ENCODE measurements at regions not wholly inside any gene's neighbourhood (a gene's known extent, or its start where the extent isn't known, plus 50 kb on each side); places are given as distances from the start of the nearest gene placed in this dataset.

DNA sequence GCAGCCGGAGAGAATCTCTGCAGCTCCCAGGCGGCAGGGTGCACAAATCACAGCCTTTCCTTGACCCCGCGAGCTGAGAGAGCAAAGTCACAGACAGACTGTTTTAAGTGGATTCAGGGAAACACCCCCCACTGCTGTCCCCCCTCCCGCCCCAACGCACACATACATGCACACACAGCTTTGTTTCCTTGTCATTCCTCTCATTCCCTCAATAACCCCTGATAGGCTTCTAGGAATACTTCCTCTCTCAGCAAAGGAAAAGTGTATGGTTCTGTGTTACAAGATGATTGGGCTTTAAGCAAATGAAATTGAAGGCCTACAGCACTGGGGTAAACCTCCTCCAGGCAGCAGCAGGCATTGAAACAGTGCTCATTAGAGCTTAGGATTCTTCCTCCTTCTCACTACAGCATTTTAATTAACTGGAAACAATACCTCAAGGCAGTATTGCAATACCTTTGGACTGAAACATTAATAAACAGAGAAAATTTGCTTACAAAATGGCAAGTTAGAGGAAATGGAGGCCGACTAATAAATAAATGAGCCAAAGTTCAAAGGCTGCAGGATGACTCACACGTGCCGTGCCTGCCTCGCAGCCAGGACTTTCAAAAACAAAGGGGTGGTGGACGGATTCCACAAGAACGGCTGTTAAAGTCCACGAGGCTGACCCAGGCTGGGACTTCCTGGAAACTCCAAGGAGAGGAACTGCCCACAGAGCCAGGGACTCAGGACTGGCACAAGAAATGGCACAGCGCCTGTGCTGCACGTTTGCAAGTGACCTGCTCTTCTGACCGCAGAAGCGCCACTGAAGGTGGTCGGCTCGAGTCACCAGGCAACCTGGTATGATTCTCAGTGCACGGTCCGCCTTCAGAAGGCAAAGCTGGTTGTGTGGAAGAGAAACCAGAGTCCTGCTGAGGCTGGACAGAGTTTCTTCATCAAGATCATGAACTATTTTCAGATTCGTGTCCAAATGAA lies 236.2 kb downstream of the SYK start:
- intact Hi-C loops (cut with micrococcal nuclease) = loop anchor here (1.0 to 2.0 kb wide), 2 partner anchors 123 to 389 kb away; no protein-coding TSS in a partner anchor
- H4K20me1 ChIP-seq (ENCODE audit: low read length) = no peaks in the 10 kb centered on the region
- POLR2A ChIA-PET (ENCODE audit: unreplicated experiment) = interaction anchor here (0.6 kb wide), 1 partner anchor 93 kb away, joined by 3 read pairs; no protein-coding TSS in a partner anchor
- no TSS peak for BruUV-seq (replicated peaks)
- CTCF ChIA-PET = interaction anchor here (0.6 kb wide), 2 partner anchors 104 to 248 kb away, joined by 3 to 8 read pairs; no protein-coding TSS in a partner anchor
- DNase-seq = peak; percentile 67
- no peaks in the 10 kb centered on the region for H3K36me3 ChIP-seq (ENCODE audit: low read depth, low read length)
- H3K27me3 ChIP-seq (ENCODE audit: low read length) = no peaks in the 10 kb centered on the region
- H3K4me1 ChIP-seq (ENCODE audit: insufficient read depth, low read length) = peaks cover 27% of the 10 kb centered on the region
- peak overlapping the region; percentile 39 for H2AFZ ChIP-seq (ENCODE audit: low read length)
- no peaks in the 10 kb centered on the region for H3K9me3 ChIP-seq (ENCODE audit: low read length)
- peak; percentile 64 for ATAC-seq
- H3K9me2 ChIP-seq (replicated peaks; ENCODE audit: low read length) = no peaks in the 10 kb centered on the region
- no peaks in the 10 kb centered on the region for H3K79me2 ChIP-seq (ENCODE audit: low read length)
- no peak overlapping the region; the same call in 1 of the 2 replicates for H3K4me3 ChIP-seq (ENCODE audit: low read length)
- H3F3A ChIP-seq (ENCODE audit: low read length, unreplicated experiment) = no peaks in the 10 kb centered on the region
- peak overlapping the region; percentile 50 for H3K4me2 ChIP-seq (ENCODE audit: low read length)
- peak overlapping the region; percentile 56 for H3K9ac ChIP-seq (ENCODE audit: low read length)
- peak overlapping the region; percentile 88 for H3K27ac ChIP-seq (ENCODE audit: low read length)
- no peak for TF ChIP-seq EZH2 (IDR thresholded peaks at IDR 0.05; ENCODE audit: low read length, unreplicated experiment)
- TF ChIP-seq EZH2phosphoT487 (IDR thresholded peaks at IDR 0.05; ENCODE audit: borderline replicate concordance, low read length) = no peak

- Histone ChIP-seq H3K4me1 (ENCODE audit: insufficient read depth, low read length) (peaks cover 27% of the 10 kb centered on the region), H3K27me3 (ENCODE audit: low read length) (no peaks in the 10 kb centered on the region), H3K9ac (ENCODE audit: low read length) (peak overlapping the region; percentile 56; the same call in 1 of the 2 replicates), H3K4me2 (ENCODE audit: low read length) (peak overlapping the region; percentile 50), H3K36me3 (ENCODE audit: low read depth, low read length) (no peaks in the 10 kb centered on the region), H3K9me2 (replicated peaks; ENCODE audit: low read length) (no peaks in the 10 kb centered on the region), H2AFZ (ENCODE audit: low read length) (no peak overlapping the region; the same call in 1 of the 2 replicates), H3K27ac (ENCODE audit: low read length) (peak overlapping the region; percentile 88), H3K4me3 (ENCODE audit: low read length) (no peak overlapping the region), H3F3A (ENCODE audit: low read length, unreplicated experiment) (no peaks in the 10 kb centered on the region), H4K20me1 (ENCODE audit: low read length) (no peaks in the 10 kb centered on the region), H3K9me3 (ENCODE audit: low read length) (no peaks in the 10 kb centered on the region), H3K79me2 (ENCODE audit: low read length) (no peaks in the 10 kb centered on the region)
- no TSS peak for BruUV-seq (replicated peaks)
- ATAC-seq = no peak
- no peak for DNase-seq
- CTCF ChIA-PET = no interaction called here
- POLR2A ChIA-PET (ENCODE audit: unreplicated experiment) = interaction anchor here (0.6 kb wide), 1 partner anchor 93 kb away, joined by 3 read pairs; no protein-coding TSS in a partner anchor
- intact Hi-C loops (cut with micrococcal nuclease) = no loop called here
- TF ChIP-seq CTCF (conservative IDR thresholded peaks at IDR 0.05; ENCODE audit: low read depth, low read length) (no peak), EZH2phosphoT487 (IDR thresholded peaks at IDR 0.05; ENCODE audit: borderline replicate concordance, low read length) (no peak), EZH2 (IDR thresholded peaks at IDR 0.05; ENCODE audit: low read length, unreplicated experiment) (no peak)
Measured at GRCh38 chr9:91038483-91039124, 237.0 kb downstream of the SYK start.

GRCh38 chr9:91039125-91039834 lies 237.7 kb downstream of the SYK start:
- BruUV-seq (replicated peaks) = no TSS peak
- no peak overlapping the region for H3K27ac ChIP-seq (ENCODE audit: low read length)
- H3K36me3 ChIP-seq (ENCODE audit: low read depth, low read length) = no peaks in the 10 kb centered on the region
- ChIA-PET POLR2A (ENCODE audit: unreplicated experiment) (no interaction called here), CTCF (no interaction called here)
- no peaks in the 10 kb centered on the region for H3K9me3 ChIP-seq (ENCODE audit: low read length)
- H4K20me1 ChIP-seq (ENCODE audit: low read length) = no peaks in the 10 kb centered on the region
- no peak overlapping the region for H3K9ac ChIP-seq (ENCODE audit: low read length)
- H3K9me2 ChIP-seq (replicated peaks; ENCODE audit: low read length) = no peaks in the 10 kb centered on the region
- DNase-seq = no peak
- H3K27me3 ChIP-seq (ENCODE audit: low read length) = no peaks in the 10 kb centered on the region
- no peaks in the 10 kb centered on the region for H3F3A ChIP-seq (ENCODE audit: low read length, unreplicated experiment)
- H3K79me2 ChIP-seq (ENCODE audit: low read length) = no peaks in the 10 kb centered on the region
- no peak for ATAC-seq
- peaks cover 26% of the 10 kb centered on the region for H3K4me1 ChIP-seq (ENCODE audit: insufficient read depth, low read length)
- intact Hi-C loops (cut with micrococcal nuclease) = no loop called here
- H3K4me3 ChIP-seq (ENCODE audit: low read length) = no peak overlapping the region
- H3K4me2 ChIP-seq (ENCODE audit: low read length) = no peak overlapping the region
- TF ChIP-seq EZH2phosphoT487 (IDR thresholded peaks at IDR 0.05; ENCODE audit: borderline replicate concordance, low read length) (no peak), EZH2 (IDR thresholded peaks at IDR 0.05; ENCODE audit: low read length, unreplicated experiment) (no peak), CTCF (conservative IDR thresholded peaks at IDR 0.05; ENCODE audit: low read depth, low read length) (no peak)
- H2AFZ ChIP-seq (ENCODE audit: low read length) = no peak overlapping the region

Measured in PC-3 (cell line).